ENCODE measurements at regions not wholly inside any gene's neighbourhood (a gene's known extent, or its start where the extent isn't known, plus 50 kb on each side); places are given as distances from the start of the nearest gene placed in this dataset.

DNA sequence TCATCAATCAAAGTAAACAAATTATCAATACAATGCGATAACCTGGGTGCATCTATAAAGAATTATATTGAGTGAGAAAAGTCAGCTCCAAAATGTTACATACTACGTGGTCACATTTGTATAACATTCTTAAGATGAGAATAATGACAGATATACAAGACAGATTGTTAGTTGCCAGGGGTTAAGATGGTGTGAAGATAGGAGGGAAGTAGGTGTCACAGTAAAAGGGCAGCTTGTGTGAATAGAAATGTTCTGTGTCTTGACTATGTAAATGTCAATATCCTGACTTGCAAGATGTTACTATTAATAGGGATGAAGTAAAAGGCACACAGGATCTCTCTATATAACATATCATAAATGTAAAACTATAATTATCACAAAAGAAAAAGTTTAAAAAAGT, 611.2 kb upstream of the SPRY2 start:
- no peak for FAIRE-seq
- TF ChIP-seq, protein P1, sequence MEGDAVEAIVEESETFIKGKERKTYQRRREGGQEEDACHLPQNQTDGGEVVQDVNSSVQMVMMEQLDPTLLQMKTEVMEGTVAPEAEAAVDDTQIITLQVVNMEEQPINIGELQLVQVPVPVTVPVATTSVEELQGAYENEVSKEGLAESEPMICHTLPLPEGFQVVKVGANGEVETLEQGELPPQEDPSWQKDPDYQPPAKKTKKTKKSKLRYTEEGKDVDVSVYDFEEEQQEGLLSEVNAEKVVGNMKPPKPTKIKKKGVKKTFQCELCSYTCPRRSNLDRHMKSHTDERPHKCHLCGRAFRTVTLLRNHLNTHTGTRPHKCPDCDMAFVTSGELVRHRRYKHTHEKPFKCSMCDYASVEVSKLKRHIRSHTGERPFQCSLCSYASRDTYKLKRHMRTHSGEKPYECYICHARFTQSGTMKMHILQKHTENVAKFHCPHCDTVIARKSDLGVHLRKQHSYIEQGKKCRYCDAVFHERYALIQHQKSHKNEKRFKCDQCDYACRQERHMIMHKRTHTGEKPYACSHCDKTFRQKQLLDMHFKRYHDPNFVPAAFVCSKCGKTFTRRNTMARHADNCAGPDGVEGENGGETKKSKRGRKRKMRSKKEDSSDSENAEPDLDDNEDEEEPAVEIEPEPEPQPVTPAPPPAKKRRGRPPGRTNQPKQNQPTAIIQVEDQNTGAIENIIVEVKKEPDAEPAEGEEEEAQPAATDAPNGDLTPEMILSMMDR (IDR thresholded peaks at IDR 0.05; ENCODE audit: borderline replicate concordance, extremely low read depth, insufficient read depth), result no peak
- no peak overlapping the region for H3K27ac ChIP-seq (ENCODE audit: low read depth in 2 of 2, low read length in 2 of 2)
- DNase-seq, result no peak
- no peaks in the 10 kb centered on the region for H3K4me1 ChIP-seq (ENCODE audit: control insufficient read depth in 2 of 3, insufficient read depth in 2 of 3, low read depth in 1 of 3, low read length in 3 of 3)
- H3K9me3 ChIP-seq (ENCODE audit: control insufficient read depth in 2 of 3, insufficient read depth in 1 of 3, low read length in 3 of 3), result no peaks in the 10 kb centered on the region
- H3K36me3 ChIP-seq (ENCODE audit: control insufficient read depth in 2 of 3, insufficient read depth in 3 of 3, low read length in 3 of 3), result no peaks in the 10 kb centered on the region
- H3K4me3 ChIP-seq (ENCODE audit: low read length in 3 of 3), result no peak overlapping the region
- H3K9ac ChIP-seq (ENCODE audit: low read length in 3 of 3), result no peak overlapping the region
- intact Hi-C loops (cut with DNase I), result no loop called here
- no peaks in the 10 kb centered on the region for H3K27me3 ChIP-seq (ENCODE audit: control insufficient read depth, insufficient read depth, low read length)

DNA sequence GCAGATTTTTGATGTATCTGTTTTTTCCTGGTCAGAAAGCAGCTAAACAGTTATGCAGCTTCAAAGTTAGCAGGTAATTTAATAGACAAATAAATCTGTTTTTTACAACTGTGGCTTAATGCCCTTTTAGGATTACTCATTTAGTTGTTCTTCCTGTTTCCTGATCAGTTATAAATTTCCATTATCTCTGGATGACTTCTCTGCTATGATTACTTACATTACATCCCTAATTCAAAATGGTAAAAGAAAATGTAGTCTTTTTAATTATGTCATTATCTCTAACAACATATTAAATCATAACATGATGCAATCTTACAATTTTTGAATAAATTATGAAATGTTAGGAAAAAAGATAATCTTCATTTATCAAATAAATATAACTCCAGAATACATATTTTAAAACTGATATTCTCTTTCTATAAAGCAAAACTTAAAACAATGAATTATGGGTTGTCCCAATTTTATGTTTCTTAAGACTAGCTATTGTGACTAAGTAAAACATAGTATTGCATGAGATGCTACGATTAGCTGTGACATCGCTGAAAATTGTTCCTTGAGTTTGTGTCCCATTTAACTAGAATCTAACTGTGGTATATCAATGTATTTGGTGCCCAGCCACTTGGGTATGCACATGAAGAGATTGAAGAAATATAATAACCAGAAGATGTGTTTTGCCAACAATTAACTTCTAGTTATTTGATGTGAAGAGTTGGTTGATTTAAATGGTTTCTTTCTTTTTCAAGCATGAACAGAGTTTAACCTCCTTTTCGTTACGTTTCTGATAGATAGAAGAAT, 605.3 kb upstream of the SPRY2 start:
- no peaks in the 10 kb centered on the region for H3K27me3 ChIP-seq (ENCODE audit: control insufficient read depth, insufficient read depth, low read length)
- TF ChIP-seq, protein P1 (IDR thresholded peaks at IDR 0.05; ENCODE audit: borderline replicate concordance, extremely low read depth, insufficient read depth), result no peak
- H3K9ac ChIP-seq (ENCODE audit: low read length in 3 of 3), result no peak overlapping the region
- DNase-seq (no peak), FAIRE-seq (peak; percentile 73)
- no peak overlapping the region for H3K4me3 ChIP-seq (ENCODE audit: low read length in 3 of 3)
- H3K9me3 ChIP-seq (ENCODE audit: control insufficient read depth in 2 of 3, insufficient read depth in 1 of 3, low read length in 3 of 3), result no peaks in the 10 kb centered on the region
- H3K36me3 ChIP-seq (ENCODE audit: control insufficient read depth in 2 of 3, insufficient read depth in 3 of 3, low read length in 3 of 3), result no peaks in the 10 kb centered on the region
- H3K4me1 ChIP-seq (ENCODE audit: control insufficient read depth in 2 of 3, insufficient read depth in 2 of 3, low read depth in 1 of 3, low read length in 3 of 3), result no peaks in the 10 kb centered on the region
- intact Hi-C loops (cut with DNase I), result no loop called here
- no peak overlapping the region for H3K27ac ChIP-seq (ENCODE audit: low read depth in 2 of 2, low read length in 2 of 2)

DNA sequence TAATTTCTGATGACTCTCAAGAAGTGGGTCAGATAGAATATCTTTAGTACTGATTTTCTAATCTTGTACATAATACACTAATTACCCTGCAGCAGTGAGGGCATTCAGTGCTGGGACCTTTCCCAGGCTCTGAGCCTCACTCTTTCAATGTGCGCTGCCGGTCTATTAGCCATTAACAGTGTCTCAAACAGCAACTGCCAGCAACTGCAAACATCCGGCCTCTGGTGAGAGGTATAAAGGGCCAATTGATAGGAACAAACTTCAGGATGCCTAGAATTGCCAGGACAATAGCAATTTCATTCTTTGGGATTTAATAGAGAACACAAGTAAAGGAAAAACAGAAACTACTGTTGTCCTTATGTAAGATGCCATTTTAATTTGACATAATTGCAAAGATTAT, 604.4 kb upstream of the SPRY2 start:
- Histone ChIP-seq H3K9me3 (ENCODE audit: control insufficient read depth in 2 of 3, insufficient read depth in 1 of 3, low read length in 3 of 3) (no peaks in the 10 kb centered on the region), H3K36me3 (ENCODE audit: control insufficient read depth in 2 of 3, insufficient read depth in 3 of 3, low read length in 3 of 3) (no peaks in the 10 kb centered on the region), H3K4me3 (ENCODE audit: low read length in 3 of 3) (no peak overlapping the region), H3K27ac (ENCODE audit: low read depth in 2 of 2, low read length in 2 of 2) (no peak overlapping the region), H3K9ac (ENCODE audit: low read length in 3 of 3) (no peak overlapping the region), H3K4me1 (ENCODE audit: control insufficient read depth in 2 of 3, insufficient read depth in 2 of 3, low read depth in 1 of 3, low read length in 3 of 3) (no peaks in the 10 kb centered on the region), H3K27me3 (ENCODE audit: control insufficient read depth, insufficient read depth, low read length) (no peaks in the 10 kb centered on the region)
- TF ChIP-seq, protein P1 (IDR thresholded peaks at IDR 0.05; ENCODE audit: borderline replicate concordance, extremely low read depth, insufficient read depth), result no peak
- FAIRE-seq (no peak), DNase-seq (peak in 3 of 5 donors; percentile 32 to 63 (median 50))
- intact Hi-C loops (cut with DNase I), result no loop called here
